Activated CD4-positive, alpha-beta memory T cell treated with anti-CD3 and anti-CD28 coated beads for 36 hours (primary cell): ENCODE measurements at regions not wholly inside any gene's neighbourhood (a gene's known extent, or its start where the extent isn't known, plus 50 kb on each side); places are given as distances from the start of the nearest gene placed in this dataset.

Source experiments
- CTCF ChIA-PET: fragments of 350-600 bp; sonication (Branson Sonifier 250); formaldehyde crosslinking; loops from one replicate; lab custom pipeline; 2021; ENCODE audit warnings: antibody characterized with exemption, inconsistent platforms; lab: Charles Lee
- POLR2A ChIA-PET: fragments of 350-600 bp; sonication (Branson Sonifier 250); formaldehyde crosslinking; loops from one replicate; lab custom pipeline; 2021; ENCODE audit warnings: antibody characterized with exemption; lab: Charles Lee
- DNase-seq: peaks from one replicate; pipeline ENCODE4 v3.0.0-alpha.2; 2020
- H3K27ac Mint-ChIP-seq: one replicate; pipeline ENCODE4 v1.8.0; 2021; ENCODE audit warnings: mixed read lengths
- H3K27me3 Mint-ChIP-seq: one replicate; pipeline ENCODE4 v1.8.0; 2021; ENCODE audit warnings: mixed read lengths
- H3K36me3 Mint-ChIP-seq: one replicate; pipeline ENCODE4 v1.8.0; 2021; ENCODE audit warnings: mixed read lengths
- H3K4me1 Mint-ChIP-seq: one replicate; pipeline ENCODE4 v1.8.0; 2021; ENCODE audit warnings: low read depth, mixed read lengths
- H3K4me3 Mint-ChIP-seq: one replicate; pipeline ENCODE4 v1.8.0; 2021; ENCODE audit warnings: mild to moderate bottlenecking, mixed read lengths
- H3K9me3 Mint-ChIP-seq: one replicate; pipeline ENCODE4 v1.8.0; 2021; ENCODE audit warnings: mixed read lengths
- intact Hi-C: fragments of 100-400 bp; cut with micrococcal nuclease; formaldehyde crosslinking; loops from one replicate; pipeline ENCODE4 v1.15.1; 2023

- no peak overlapping the region for H3K27ac Mint-ChIP-seq
- H3K4me3 Mint-ChIP-seq: no peak overlapping the region
- ChIA-PET POLR2A (interaction anchor here (1.7 kb wide), 1 partner anchor 72 kb away, joined by 3 read pairs; no protein-coding TSS in a partner anchor), CTCF (interaction anchor here (2.4 kb wide), 1 partner anchor 21 kb away, joined by 9 read pairs; no protein-coding TSS in a partner anchor)
- H3K27me3 Mint-ChIP-seq: no peaks in the 10 kb centered on the region
- H3K36me3 Mint-ChIP-seq: peaks cover 2% of the 10 kb centered on the region
- no peak for DNase-seq
- intact Hi-C loops: no loop called here
- peaks cover 2% of the 10 kb centered on the region for H3K9me3 Mint-ChIP-seq
- H3K4me1 Mint-ChIP-seq: peaks cover 20% of the 10 kb centered on the region
Observed at GRCh38 chr6:90372450-90372849, 75.8 kb upstream of the BACH2 start.

DNA sequence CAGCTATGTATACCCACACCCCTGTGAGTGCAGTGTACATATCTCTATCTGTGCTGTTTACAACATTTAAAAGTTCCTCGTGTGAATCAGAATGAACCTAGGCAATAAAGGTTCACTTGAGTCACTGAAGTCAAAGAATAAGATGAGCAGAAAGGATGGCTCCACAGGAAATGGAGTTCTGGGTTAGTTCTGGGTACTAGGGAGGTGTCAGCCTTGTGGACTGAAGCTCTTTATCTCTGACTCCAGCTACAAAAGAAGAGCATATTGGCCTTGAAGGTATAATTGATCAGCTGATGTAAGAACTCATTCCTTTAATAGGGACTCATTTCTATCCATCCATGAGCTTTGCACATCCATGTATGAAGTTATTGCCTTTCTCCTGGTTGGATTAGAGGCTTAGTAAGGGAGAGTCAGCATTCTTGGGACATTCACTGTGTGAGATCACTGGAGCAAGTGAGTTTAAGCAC, 73.9 kb upstream of the BACH2 start:
- ChIA-PET CTCF (interaction anchor here (0.9 to 1.7 kb wide), 7 partner anchors 11 to 430 kb away, joined by 3 to 14 read pairs (median 3); no protein-coding TSS in a partner anchor), POLR2A (interaction anchor here (0.9 to 1.5 kb wide), 5 partner anchors 13 to 74 kb away, joined by 3 to 5 read pairs (median 4); partner anchors contain the start of gene BACH2)
- peaks cover 2% of the 10 kb centered on the region for H3K36me3 Mint-ChIP-seq
- no peaks in the 10 kb centered on the region for H3K27me3 Mint-ChIP-seq
- H3K27ac Mint-ChIP-seq: peak overlapping the region; percentile 72
- no peak overlapping the region for H3K4me3 Mint-ChIP-seq
- no peak for DNase-seq
- peaks cover 20% of the 10 kb centered on the region for H3K4me1 Mint-ChIP-seq
- peaks cover 2% of the 10 kb centered on the region for H3K9me3 Mint-ChIP-seq
- intact Hi-C loops: no loop called here

DNA sequence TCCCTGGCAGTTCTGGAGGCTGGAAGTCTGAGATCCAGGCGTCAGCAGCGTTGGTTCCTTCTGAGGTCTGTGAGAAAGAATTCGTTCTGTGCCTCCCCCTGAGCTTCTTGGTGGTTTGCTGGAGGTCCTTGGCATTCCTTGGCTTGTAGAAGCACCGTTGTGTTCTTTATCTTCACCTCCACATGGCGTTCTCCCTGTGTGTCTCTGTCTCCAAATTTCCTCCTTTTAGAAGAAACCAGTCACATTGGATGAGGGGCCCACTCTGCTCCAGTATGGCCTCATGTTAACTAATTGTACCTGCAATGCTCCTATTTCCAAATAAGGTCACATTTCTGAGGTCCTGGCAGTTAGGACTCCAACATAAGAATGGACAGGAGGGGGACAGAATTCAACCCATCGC, 73.0 kb upstream of the BACH2 start:
- ChIA-PET POLR2A (interaction anchor here (1.4 to 1.5 kb wide), 3 partner anchors 14 to 73 kb away, joined by 3 to 5 read pairs (median 4); partner anchors contain the start of gene BACH2), CTCF (interaction anchor here (1.2 to 1.7 kb wide), 4 partner anchors 22 to 429 kb away, joined by 3 to 14 read pairs (median 5); no protein-coding TSS in a partner anchor)

DNA sequence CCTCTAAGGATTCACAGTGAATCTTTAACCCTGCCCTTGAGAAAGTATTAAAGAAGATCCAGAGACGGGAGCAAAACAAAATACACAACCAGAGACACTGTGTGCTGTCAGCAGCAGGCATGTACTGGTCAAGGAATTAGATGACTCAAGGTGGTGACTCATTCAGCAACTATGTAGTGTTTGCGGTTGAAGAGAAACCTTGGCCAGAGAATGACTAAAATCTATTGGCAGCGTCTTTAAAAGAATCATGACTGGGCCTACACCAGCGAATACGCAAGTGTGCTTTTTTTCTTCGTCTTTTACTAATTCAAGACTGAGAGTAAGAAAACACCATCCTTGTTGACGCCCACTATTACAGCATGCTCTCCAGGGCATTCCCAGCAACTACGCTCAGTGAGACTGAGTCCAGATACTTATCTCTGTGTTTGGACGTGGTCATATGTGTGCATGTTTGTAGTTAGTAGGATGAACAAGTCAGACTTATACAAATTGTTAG, 72.4 kb upstream of the BACH2 start:
- H3K36me3 Mint-ChIP-seq: peaks cover 2% of the 10 kb centered on the region
- ChIA-PET POLR2A (interaction anchor here (0.8 to 1.5 kb wide), 3 partner anchors 14 to 122 kb away, joined by 4 to 5 read pairs (median 4); partner anchors contain the start of gene BACH2), CTCF (interaction anchor here (0.8 to 1.7 kb wide), 5 partner anchors 20 to 85 kb away, joined by 3 to 7 read pairs (median 4); no protein-coding TSS in a partner anchor)
- peak overlapping the region; percentile 35 for H3K27ac Mint-ChIP-seq
- H3K4me1 Mint-ChIP-seq: peaks cover 20% of the 10 kb centered on the region
- no peak overlapping the region for H3K4me3 Mint-ChIP-seq
- peak; percentile 63 for DNase-seq
- intact Hi-C loops: loop anchor here (1.0 to 2.0 kb wide), 8 partner anchors 19 to 84 kb away; partner anchors contain the start of gene BACH2
- no peaks in the 10 kb centered on the region for H3K27me3 Mint-ChIP-seq
- H3K9me3 Mint-ChIP-seq: peaks cover 2% of the 10 kb centered on the region

More for the DNA sequence above, 73.0 kb upstream of the BACH2 start:
- Mint-ChIP-seq H3K27me3 (no peaks in the 10 kb centered on the region), H3K27ac (peak overlapping the region; percentile 31), H3K9me3 (peaks cover 2% of the 10 kb centered on the region), H3K36me3 (peaks cover 2% of the 10 kb centered on the region), H3K4me1 (peaks cover 20% of the 10 kb centered on the region), H3K4me3 (peak overlapping the region; percentile 5)
- intact Hi-C loops: loop anchor here (1.0 to 2.0 kb wide), 8 partner anchors 19 to 84 kb away; partner anchors contain the start of gene BACH2
- no peak for DNase-seq

GRCh38 chr6:90368601-90369000, 72.0 kb upstream of the BACH2 start:
- H3K27me3 Mint-ChIP-seq: no peaks in the 10 kb centered on the region
- peaks cover 2% of the 10 kb centered on the region for H3K36me3 Mint-ChIP-seq
- peaks cover 2% of the 10 kb centered on the region for H3K9me3 Mint-ChIP-seq
- no peak overlapping the region for H3K4me3 Mint-ChIP-seq
- ChIA-PET CTCF (interaction anchor here (0.7 to 1.7 kb wide), 6 partner anchors 20 to 110 kb away, joined by 3 to 7 read pairs (median 4); no protein-coding TSS in a partner anchor), POLR2A (interaction anchor here (0.8 kb wide), 1 partner anchor 122 kb away, joined by 4 read pairs; no protein-coding TSS in a partner anchor)
- DNase-seq: no peak
- intact Hi-C loops: loop anchor here (2.0 kb wide), 1 partner anchor 72 kb away; the partner anchor contains the start of gene BACH2
- H3K27ac Mint-ChIP-seq: peak overlapping the region; percentile 35
- peaks cover 20% of the 10 kb centered on the region for H3K4me1 Mint-ChIP-seq

- ChIA-PET POLR2A (no interaction called here), CTCF (interaction anchor here (0.7 to 1.7 kb wide), 6 partner anchors 21 to 111 kb away, joined by 3 to 7 read pairs (median 4); no protein-coding TSS in a partner anchor)
- peaks cover 20% of the 10 kb centered on the region for H3K4me1 Mint-ChIP-seq
- DNase-seq: no peak
- H3K27me3 Mint-ChIP-seq: no peaks in the 10 kb centered on the region
- peaks cover 2% of the 10 kb centered on the region for H3K9me3 Mint-ChIP-seq
- no peak overlapping the region for H3K4me3 Mint-ChIP-seq
- peaks cover 2% of the 10 kb centered on the region for H3K36me3 Mint-ChIP-seq
- no peak overlapping the region for H3K27ac Mint-ChIP-seq
- intact Hi-C loops: loop anchor here (2.0 kb wide), 1 partner anchor 71 kb away; the partner anchor contains the start of gene BACH2
Observed at GRCh38 chr6:90368001-90368400, 71.4 kb upstream of the BACH2 start.

DNA sequence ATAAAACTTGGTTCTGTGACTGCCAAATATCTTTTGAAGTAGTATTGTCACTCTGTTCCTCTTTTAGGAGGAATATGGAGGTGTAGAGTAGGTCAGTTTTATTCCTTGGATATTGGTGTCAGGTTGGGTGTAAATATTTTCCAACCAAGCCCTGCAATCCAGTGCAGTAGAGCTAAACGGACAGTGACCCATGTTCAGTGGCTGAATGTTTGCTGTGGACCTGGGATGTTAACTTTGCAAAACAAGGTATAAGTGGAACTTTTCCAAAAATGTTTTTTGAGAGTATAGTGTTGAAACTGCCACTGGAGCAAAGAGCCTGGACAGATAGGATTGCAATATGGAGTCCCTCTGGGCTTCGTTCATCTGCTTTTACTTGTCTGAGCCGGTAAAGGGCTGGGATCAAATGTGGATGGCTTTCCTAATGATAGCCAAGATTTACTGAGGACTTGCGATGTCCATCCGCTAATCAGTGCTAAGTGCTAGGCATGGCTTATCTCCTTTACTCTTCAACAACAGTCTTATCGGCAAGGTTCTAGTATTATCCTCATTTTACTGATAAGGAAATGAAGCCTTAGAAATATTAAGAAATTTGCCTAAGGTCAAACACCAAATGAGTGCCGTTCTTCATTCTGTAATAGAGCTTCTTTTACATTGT, 69.0 kb upstream of the BACH2 start:
- Mint-ChIP-seq H3K36me3 (peaks cover 2% of the 10 kb centered on the region), H3K27ac (no peak overlapping the region), H3K27me3 (no peaks in the 10 kb centered on the region), H3K4me3 (no peak overlapping the region), H3K9me3 (peaks cover 2% of the 10 kb centered on the region), H3K4me1 (peaks cover 17% of the 10 kb centered on the region)
- intact Hi-C loops: no loop called here
- DNase-seq: no peak
- CTCF ChIA-PET: interaction anchor here (1.6 kb wide), 1 partner anchor 425 kb away, joined by 3 read pairs; no protein-coding TSS in a partner anchor
- POLR2A ChIA-PET: no interaction called here

- peaks cover 2% of the 10 kb centered on the region for H3K36me3 Mint-ChIP-seq
- DNase-seq: no peak
- no peak overlapping the region for H3K27ac Mint-ChIP-seq
- intact Hi-C loops: no loop called here
- no peak overlapping the region for H3K4me3 Mint-ChIP-seq
- ChIA-PET POLR2A (no interaction called here), CTCF (interaction anchor here (1.6 kb wide), 1 partner anchor 425 kb away, joined by 3 read pairs; no protein-coding TSS in a partner anchor)
- peaks cover 13% of the 10 kb centered on the region for H3K4me1 Mint-ChIP-seq
- H3K9me3 Mint-ChIP-seq: peaks cover 2% of the 10 kb centered on the region
- no peaks in the 10 kb centered on the region for H3K27me3 Mint-ChIP-seq
Observed at GRCh38 chr6:90365002-90365401, 68.4 kb upstream of the BACH2 start.

- CTCF ChIA-PET: no interaction called here
- intact Hi-C loops: no loop called here
- Mint-ChIP-seq H3K4me3 (no peak overlapping the region), H3K36me3 (peaks cover 2% of the 10 kb centered on the region), H3K4me1 (peaks cover 7% of the 10 kb centered on the region), H3K27ac (no peak overlapping the region), H3K9me3 (peaks cover 2% of the 10 kb centered on the region), H3K27me3 (no peaks in the 10 kb centered on the region)
- no peak for DNase-seq
- POLR2A ChIA-PET: no interaction called here
Observed at GRCh38 chr6:90364286-90364685, 67.6 kb upstream of the BACH2 start.

DNA sequence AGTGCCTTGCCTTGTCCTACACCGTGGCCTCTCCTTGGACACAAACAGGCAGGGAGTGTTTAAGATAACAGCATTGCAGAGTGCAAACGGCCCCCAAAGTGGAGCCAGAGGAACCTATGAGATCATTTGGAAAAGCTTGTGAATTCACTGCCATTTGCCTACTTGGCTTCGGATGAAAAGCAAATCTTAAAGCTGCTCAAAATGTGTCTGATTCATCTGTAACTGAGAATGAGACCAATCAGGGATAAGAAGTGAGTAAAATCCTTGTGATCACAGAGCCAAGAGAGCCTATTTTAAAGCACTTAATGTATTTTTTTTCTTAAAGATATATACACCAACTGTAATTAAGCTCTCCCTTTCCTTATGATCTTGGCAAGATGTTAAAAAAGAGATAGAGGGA, 65.7 kb upstream of the BACH2 start:
- CTCF ChIA-PET: interaction anchor here (0.8 kb wide), 1 partner anchor 200 kb away, joined by 5 read pairs; no protein-coding TSS in a partner anchor
- no peak overlapping the region for H3K27ac Mint-ChIP-seq

DNA sequence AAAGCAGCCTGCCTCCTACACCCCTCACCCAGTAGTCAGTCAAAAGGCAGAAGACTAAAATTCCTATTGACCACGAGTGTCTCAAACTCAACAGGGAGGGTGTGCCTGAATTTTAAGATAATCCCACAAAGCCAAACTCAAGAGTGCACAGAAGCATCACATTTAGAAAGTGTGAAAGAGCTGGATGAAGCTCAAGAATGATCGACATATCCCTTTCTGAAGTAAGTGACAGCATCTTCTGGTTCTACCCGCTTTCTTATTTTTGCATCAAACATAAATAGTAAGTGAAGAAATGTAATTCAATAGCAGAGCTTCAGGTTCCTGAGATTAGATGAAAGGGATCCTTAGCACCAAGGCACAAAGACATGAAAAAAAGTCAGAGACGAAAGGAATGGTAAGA, 64.5 kb upstream of the BACH2 start:
- CTCF ChIA-PET: interaction anchor here (0.9 kb wide), 1 partner anchor 32 kb away, joined by 4 read pairs; no protein-coding TSS in a partner anchor
- no peak for DNase-seq

More for the DNA sequence above, 65.7 kb upstream of the BACH2 start:
- Mint-ChIP-seq H3K9me3 (no peaks in the 10 kb centered on the region), H3K27me3 (no peaks in the 10 kb centered on the region), H3K4me1 (no peaks in the 10 kb centered on the region), H3K36me3 (no peaks in the 10 kb centered on the region), H3K4me3 (no peak overlapping the region)
- POLR2A ChIA-PET: no interaction called here
- DNase-seq: no peak
- intact Hi-C loops: no loop called here

More for the DNA sequence above, 64.5 kb upstream of the BACH2 start:
- Mint-ChIP-seq H3K27ac (no peak overlapping the region), H3K36me3 (no peaks in the 10 kb centered on the region), H3K4me3 (no peak overlapping the region), H3K27me3 (no peaks in the 10 kb centered on the region), H3K4me1 (no peaks in the 10 kb centered on the region), H3K9me3 (no peaks in the 10 kb centered on the region)
- POLR2A ChIA-PET: no interaction called here
- intact Hi-C loops: no loop called here
